HUES6 (cell line): ENCODE measurements at regions not wholly inside any gene's neighbourhood (a gene's known extent, or its start where the extent isn't known, plus 50 kb on each side); places are given as distances from the start of the nearest gene placed in this dataset.

Source experiments
- H3K27ac ChIP-seq: 2 replicates; pipeline ENCODE4 v1.7.0; 2013; ENCODE audit warnings: low read depth, mild to moderate bottlenecking, low read length, inconsistent platforms
- H3K27me3 ChIP-seq: 2 replicates; pipeline ENCODE4 v1.6.1; 2013; ENCODE audit warnings: low read length; ENCODE audit not compliant: control insufficient read depth, insufficient read depth
- H3K36me3 ChIP-seq: 2 replicates; pipeline ENCODE4 v1.6.1; 2013; ENCODE audit warnings: low read length; ENCODE audit not compliant: control insufficient read depth, insufficient read depth
- H3K4me1 ChIP-seq: 2 replicates; pipeline ENCODE4 v1.6.1; 2013; ENCODE audit warnings: low read length; ENCODE audit not compliant: control insufficient read depth, insufficient read depth
- H3K4me3 ChIP-seq: 2 replicates; pipeline ENCODE4 v1.5.1; 2013; ENCODE audit warnings: low read depth, low read length
- H3K9ac ChIP-seq: one replicate; pipeline ENCODE4 v1.6.1; 2013; ENCODE audit warnings: mild to moderate bottlenecking, low read length
- H3K9me3 ChIP-seq: 2 replicates; pipeline ENCODE4 v1.6.1; 2013; ENCODE audit warnings: low read depth, low read length; ENCODE audit not compliant: control insufficient read depth, insufficient read depth

GRCh38 chr20:51980277-51980676 is 178.0 kb upstream of the SALL4 start:
- H3K4me3 ChIP-seq, result no peak overlapping the region
- H3K4me1 ChIP-seq, result peaks cover 7% of the 10 kb centered on the region
- H3K36me3 ChIP-seq, result no peaks in the 10 kb centered on the region
- H3K27me3 ChIP-seq, result no peaks in the 10 kb centered on the region
- no peak overlapping the region for H3K27ac ChIP-seq
- no peak overlapping the region for H3K9ac ChIP-seq
- peaks cover 21% of the 10 kb centered on the region for H3K9me3 ChIP-seq

- Histone ChIP-seq H3K4me3 (no peak overlapping the region), H3K9me3 (peaks cover 21% of the 10 kb centered on the region), H3K27me3 (no peaks in the 10 kb centered on the region), H3K36me3 (no peaks in the 10 kb centered on the region), H3K27ac (no peak overlapping the region), H3K4me1 (no peaks in the 10 kb centered on the region), H3K9ac (no peak overlapping the region)
Observed at GRCh38 chr20:51979226-51979625, 176.9 kb upstream of the SALL4 start.

GRCh38 chr20:51978070-51978501 is 175.8 kb upstream of the SALL4 start:
- no peak overlapping the region for H3K27ac ChIP-seq
- peaks cover 21% of the 10 kb centered on the region for H3K9me3 ChIP-seq
- no peak overlapping the region for H3K4me3 ChIP-seq
- H3K27me3 ChIP-seq, result no peaks in the 10 kb centered on the region
- no peak overlapping the region for H3K9ac ChIP-seq
- no peaks in the 10 kb centered on the region for H3K4me1 ChIP-seq
- H3K36me3 ChIP-seq, result no peaks in the 10 kb centered on the region

- no peak overlapping the region for H3K27ac ChIP-seq
- peaks cover 5% of the 10 kb centered on the region for H3K9me3 ChIP-seq
- H3K9ac ChIP-seq, result no peak overlapping the region
- no peaks in the 10 kb centered on the region for H3K36me3 ChIP-seq
- H3K27me3 ChIP-seq, result no peaks in the 10 kb centered on the region
- H3K4me1 ChIP-seq, result no peaks in the 10 kb centered on the region
- H3K4me3 ChIP-seq, result no peak overlapping the region
Observed at GRCh38 chr20:51972056-51972455, 169.7 kb upstream of the SALL4 start.

GRCh38 chr20:51970858-51971257 is 168.5 kb upstream of the SALL4 start:
- H3K9me3 ChIP-seq, result no peaks in the 10 kb centered on the region
- H3K4me3 ChIP-seq, result no peak overlapping the region
- no peak overlapping the region for H3K27ac ChIP-seq
- no peak overlapping the region for H3K9ac ChIP-seq
- peaks cover 5% of the 10 kb centered on the region; the same call in 1 of the 2 replicates for H3K4me1 ChIP-seq
- no peaks in the 10 kb centered on the region for H3K36me3 ChIP-seq
- H3K27me3 ChIP-seq, result no peaks in the 10 kb centered on the region

DNA sequence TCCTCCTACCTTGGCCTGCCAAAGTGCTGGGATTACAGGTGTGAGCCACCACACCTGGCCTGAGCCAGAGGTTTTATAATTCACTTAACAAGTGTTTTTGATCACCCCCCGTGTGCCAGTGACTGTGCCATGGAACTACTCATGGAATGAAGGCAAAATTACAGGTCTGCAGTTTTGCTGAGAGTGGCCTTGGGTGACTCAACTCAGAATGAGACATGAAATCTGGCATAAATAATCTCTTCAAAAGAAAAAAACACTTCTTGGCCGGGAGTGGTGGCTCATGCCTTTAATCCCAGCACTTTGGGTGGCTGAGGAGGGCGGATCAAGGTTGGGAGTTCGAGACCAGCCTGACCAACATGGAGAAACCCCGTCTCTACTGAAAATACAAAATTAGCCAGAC is 166.9 kb upstream of the SALL4 start:
- Histone ChIP-seq H3K36me3 (no peaks in the 10 kb centered on the region), H3K27me3 (no peaks in the 10 kb centered on the region), H3K4me1 (peaks cover 5% of the 10 kb centered on the region; the same call in 1 of the 2 replicates), H3K9ac (no peak overlapping the region), H3K27ac (no peak overlapping the region), H3K9me3 (no peaks in the 10 kb centered on the region), H3K4me3 (no peak overlapping the region)

- H3K27ac ChIP-seq, result no peak overlapping the region
- H3K9ac ChIP-seq, result no peak overlapping the region
- H3K4me1 ChIP-seq, result peaks cover 5% of the 10 kb centered on the region; the same call in 1 of the 2 replicates
- no peak overlapping the region for H3K4me3 ChIP-seq
- no peaks in the 10 kb centered on the region for H3K9me3 ChIP-seq
- H3K27me3 ChIP-seq, result no peaks in the 10 kb centered on the region
- no peaks in the 10 kb centered on the region for H3K36me3 ChIP-seq
Observed at GRCh38 chr20:51968151-51968550, 165.8 kb upstream of the SALL4 start.

DNA sequence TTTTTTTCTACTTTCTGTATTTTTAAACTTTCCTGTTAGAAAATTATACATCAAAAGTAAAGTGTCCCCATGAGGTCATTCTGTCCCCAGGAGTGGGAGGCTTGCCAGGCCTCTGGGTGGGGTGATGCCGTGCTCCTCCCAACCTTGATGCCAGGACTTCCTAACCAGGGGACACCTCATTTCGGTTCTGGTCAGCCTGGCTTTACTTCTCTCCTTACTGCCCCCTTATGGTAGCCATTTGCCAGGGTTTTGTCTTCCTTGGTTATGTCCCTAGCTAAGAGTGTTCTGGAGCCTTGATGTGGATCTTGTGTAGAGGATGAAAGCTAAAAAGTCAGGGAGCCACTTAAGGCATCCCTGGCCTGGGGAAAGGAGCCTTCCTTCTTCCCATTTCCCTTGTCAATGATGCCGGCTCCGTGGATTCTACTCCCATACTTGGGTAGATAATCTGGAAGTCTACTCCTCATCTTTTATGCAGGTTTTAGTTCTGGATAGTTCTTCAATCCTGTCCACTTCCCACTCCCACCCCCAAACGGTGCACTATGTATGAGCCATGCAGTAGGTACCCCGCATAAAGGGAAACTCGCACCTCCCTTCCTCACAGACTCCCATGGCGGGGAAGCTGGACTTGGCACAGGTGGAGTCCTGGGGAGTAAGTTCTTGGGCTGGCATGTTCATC is 164.1 kb upstream of the SALL4 start:
- no peaks in the 10 kb centered on the region for H3K9me3 ChIP-seq
- H3K36me3 ChIP-seq, result no peaks in the 10 kb centered on the region
- H3K27me3 ChIP-seq, result no peaks in the 10 kb centered on the region
- H3K4me3 ChIP-seq, result no peak overlapping the region
- H3K4me1 ChIP-seq, result peaks cover 15% of the 10 kb centered on the region
- H3K27ac ChIP-seq, result no peak overlapping the region
- H3K9ac ChIP-seq, result no peak overlapping the region

DNA sequence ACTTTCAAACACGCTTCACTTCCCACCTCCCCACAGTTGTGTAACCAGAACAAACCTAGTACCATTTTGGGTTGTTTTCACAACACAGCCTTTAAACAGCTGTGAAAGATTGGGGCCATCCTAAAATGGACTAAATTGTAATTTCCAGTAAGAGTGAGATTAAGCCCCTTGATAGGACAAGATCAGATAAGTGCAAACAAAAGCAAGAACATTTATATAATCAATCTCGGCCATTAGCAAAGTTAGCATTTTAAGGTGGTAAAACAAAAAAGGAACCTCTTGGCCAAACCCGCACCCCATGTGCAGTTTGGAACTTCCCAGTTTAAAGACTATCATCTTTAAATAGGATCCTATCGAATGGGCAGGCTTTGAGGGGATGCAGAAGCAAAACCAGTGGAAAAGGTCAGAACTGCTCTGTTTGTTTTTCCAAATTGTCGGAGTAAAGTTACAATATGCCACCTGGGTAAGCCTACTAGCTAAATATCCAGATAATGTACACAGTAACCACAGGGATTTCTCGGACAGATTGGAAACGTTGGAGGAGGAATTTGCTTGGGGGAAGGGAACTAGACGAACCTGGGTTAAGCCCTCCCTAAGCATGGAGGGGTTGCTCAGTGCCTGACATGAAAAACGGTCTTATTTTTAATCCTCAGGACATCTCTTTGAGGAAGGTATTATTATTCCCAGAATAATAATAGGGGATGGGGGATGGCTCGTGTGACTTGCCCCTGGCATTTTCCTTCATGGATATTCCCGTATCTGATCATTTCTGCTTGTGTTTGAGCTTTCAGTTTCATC is 159.8 kb upstream of the SALL4 start:
- 0 out of 2 replicates have a peak overlapping the region, but pooled peaks have one; percentile 13 for H3K27ac ChIP-seq
- H3K9me3 ChIP-seq, result no peaks in the 10 kb centered on the region
- H3K4me3 ChIP-seq, result no peak overlapping the region

GRCh38 chr20:51960047-51960675 is 157.8 kb upstream of the SALL4 start:
- Histone ChIP-seq H3K9ac (peak overlapping the region; percentile 17), H3K9me3 (no peaks in the 10 kb centered on the region), H3K4me1 (peaks cover 45% of the 10 kb centered on the region), H3K27ac (peak overlapping the region; percentile 70; the same call in 1 of the 2 replicates), H3K4me3 (no peak overlapping the region; the same call in 1 of the 2 replicates), H3K27me3 (no peaks in the 10 kb centered on the region), H3K36me3 (no peaks in the 10 kb centered on the region)

More for the DNA sequence above, 159.8 kb upstream of the SALL4 start:
- peaks cover 50% of the 10 kb centered on the region for H3K4me1 ChIP-seq
- H3K36me3 ChIP-seq, result no peaks in the 10 kb centered on the region
- no peaks in the 10 kb centered on the region for H3K27me3 ChIP-seq
- H3K9ac ChIP-seq, result peak overlapping the region; percentile 4
